GM21529 (cell line): ENCODE measurements at regions not wholly inside any gene's neighbourhood (a gene's known extent, or its start where the extent isn't known, plus 50 kb on each side); places are given as distances from the start of the nearest gene placed in this dataset.
"Not testable (repeated sequence)": the region's sequence is repeated elsewhere in the genome, so short reads cannot be mapped to it uniquely, and the experiment has no call there.

ENCODE experiments used
- ATAC-seq: cut with Tn5 transposase; IDR thresholded peaks from one replicate; pipeline ENCODE4 v1.9.1; 2021; ENCODE audit not compliant: unreplicated experiment

- ATAC-seq: no peak
These were observed 104.4 kb downstream of the SEC23IP start for GRCh38 chr10:119996944-119997343.

GRCh38 chr10:119997429-119997828 lies 104.9 kb downstream of the SEC23IP start:
- ATAC-seq: no peak

- no peak for ATAC-seq
These were observed 110.3 kb downstream of the SEC23IP start for GRCh38 chr10:120002785-120003184.

- no peak for ATAC-seq
These were observed 113.0 kb downstream of the SEC23IP start for GRCh38 chr10:120005207-120006201.

- no peak for ATAC-seq
These were observed 114.7 kb downstream of the SEC23IP start for GRCh38 chr10:120007261-120007660.

- ATAC-seq: no peak
These were observed 119.0 kb downstream of the SEC23IP start for GRCh38 chr10:120011359-120012130.

- ATAC-seq: no peak
These were observed 119.5 kb downstream of the SEC23IP start for GRCh38 chr10:120012131-120012400.

GRCh38 chr10:120012566-120012965 lies 120.0 kb downstream of the SEC23IP start:
- ATAC-seq: no peak

GRCh38 chr10:120014031-120014430 lies 121.5 kb downstream of the SEC23IP start:
- no peak for ATAC-seq

GRCh38 chr10:120015064-120015463 lies 122.5 kb downstream of the SEC23IP start:
- no peak for ATAC-seq

GRCh38 chr10:120016906-120017305 lies 124.4 kb downstream of the SEC23IP start:
- ATAC-seq: no peak

- no peak for ATAC-seq
These were observed 125.3 kb downstream of the SEC23IP start for GRCh38 chr10:120017733-120018417.

- no peak for ATAC-seq
These were observed 126.2 kb downstream of the SEC23IP start for GRCh38 chr10:120018695-120019094.

GRCh38 chr10:120019568-120019967 lies 127.0 kb downstream of the SEC23IP start:
- ATAC-seq: no peak

GRCh38 chr10:120022357-120022756 lies 129.8 kb downstream of the SEC23IP start:
- no peak for ATAC-seq

GRCh38 chr10:120034236-120034635 lies 141.7 kb downstream of the SEC23IP start:
- ATAC-seq: no peak

- ATAC-seq: no peak
These were observed 146.5 kb downstream of the SEC23IP start for GRCh38 chr10:120039046-120039445.

GRCh38 chr10:120039826-120040225 lies 147.3 kb downstream of the SEC23IP start:
- no peak for ATAC-seq

- no peak for ATAC-seq
These were observed 149.5 kb downstream of the SEC23IP start for GRCh38 chr10:120041807-120042559.

- no peak for ATAC-seq
These were observed 150.2 kb downstream of the SEC23IP start for GRCh38 chr10:120042705-120043104.

GRCh38 chr10:120047373-120047772 lies 154.8 kb downstream of the SEC23IP start:
- not testable (repeated sequence) for ATAC-seq
